ENCODE measurements at regions not wholly inside any gene's neighbourhood (a gene's known extent, or its start where the extent isn't known, plus 50 kb on each side); places are given as distances from the start of the nearest gene placed in this dataset.

GRCh38 chr15:25608926-25609325 lies 170.1 kb upstream of the UBE3A start:
- no peak for TF ChIP-seq CTCF (conservative IDR thresholded peaks at IDR 0.05; ENCODE audit: low read depth in 2 of 2)
- TF ChIP-seq STAT1 (IDR thresholded peaks at IDR 0.05; ENCODE audit: unreplicated experiment) = no peak
- no peak for TF ChIP-seq POLR2AphosphoS5 (IDR thresholded peaks at IDR 0.05; ENCODE audit: low read depth)

Data from GM23338 (cell line).